Heart left ventricle (tissue), 16 donors: ENCODE measurements at regions not wholly inside any gene's neighbourhood (a gene's known extent, or its start where the extent isn't known, plus 50 kb on each side); places are given as distances from the start of the nearest gene placed in this dataset.

Experiments used
- ATAC-seq, 4 donors: fragments of 200-7000 bp; cut with Tn5 transposase; one replicate each; pipeline ENCODE4 v1.9.1; 2020 to 2022; ENCODE audit warnings: moderate library complexity in 4 of 4, mild to moderate bottlenecking in 3 of 4, moderate number of reproducible peaks in 1 of 4
- DNase-seq, 5 donors: peaks; one replicate each; pipeline ENCODE4 v3.0.0-alpha.2; 2020
- H3K27ac ChIP-seq, 12 donors: fragments of 200-600 bp; sonication (generic) in 4 of 12; one replicate each; pipeline versions ENCODE4 v1.5.0 to v1.8.0; 2016 to 2022; ENCODE audit warnings: mild to moderate bottlenecking in 2 of 12
- H3K27me3 ChIP-seq, 9 donors: fragments of 200-600 bp; sonication (generic) in 2 of 9; one replicate each; pipeline versions ENCODE4 v1.5.1 to v1.8.0; 2016 to 2022; ENCODE audit warnings: mild to moderate bottlenecking in 3 of 9
- H3K36me3 ChIP-seq, 9 donors: fragments of 200-600 bp; sonication (generic) in 2 of 9; one replicate each; pipeline versions ENCODE4 v1.5.0 to v1.8.0; 2018 to 2022; ENCODE audit warnings: mild to moderate bottlenecking in 2 of 9
- H3K4me1 ChIP-seq, 12 donors: fragments of 200-600 bp; sonication (generic) in 4 of 12; one replicate each; pipeline versions ENCODE4 v1.5.0 to v1.8.0; 2016 to 2022; ENCODE audit warnings: mild to moderate bottlenecking in 3 of 12
- H3K4me3 ChIP-seq, 12 donors: fragments of 200-600 bp; sonication (generic) in 4 of 12; one replicate each; pipeline versions ENCODE4 v1.5.0 to v1.8.0; 2017 to 2022; ENCODE audit warnings: mild to moderate bottlenecking in 9 of 12, moderate library complexity in 4 of 12
- H3K9me3 ChIP-seq, 12 donors: fragments of 200-600 bp; sonication (generic) in 4 of 12; one replicate each; pipeline versions ENCODE4 v1.5.0 to v1.8.0; 2016 to 2022; ENCODE audit warnings: mild to moderate bottlenecking in 1 of 12
- POLR2A ChIP-seq, 2 donors: fragments of 450-650 bp; IDR thresholded peaks; one replicate each; pipeline ENCODE4 v1.6.1; 2017; ENCODE audit warnings: antibody characterized with exemption in 2 of 2, mild to moderate bottlenecking in 2 of 2, moderate library complexity in 2 of 2
- WGBS, 4 donors: extraction: QIAGEN DNeasy Blood & Tissue Kit in 2 of 4; methylation state at CpG; one replicate each; pipeline versions ENCODE4 v1.1.5 to v1.1.7; 2013 to 2018; 5-methylcytosine and 5-hydroxymethylcytosine counted together
- intact Hi-C, 10 donors: fragments of 100-400 bp; cut with DNase I; formaldehyde crosslinking; loops; one replicate each; pipeline versions ENCODE4 v1.11.1 to v1.14.2; 2022
- TF ChIP-seq, protein P1 (sequence below), 12 donors: fragments of 200-600 bp; sonication (generic) in 4 of 12; IDR thresholded peaks; one replicate each; pipeline versions ENCODE4 v1.5.0 to v1.8.0; 2018 to 2022; ENCODE audit warnings: antibody characterized with exemption in 12 of 12, mild to moderate bottlenecking in 5 of 12
- donor health status: ischemic (EF 13 %, LVEDD 7.1; RV severe dilation, severe dysfunction).
- donor health status: healthy with polysubstance abuse.
- donor health status: DM: no; HTN: yes; CAD: no.
- donor health status: DM: no; HTN: no; CAD: no.
- donor health status: ischemic (EF 25% LVEDD 6.9; RV normal size, moderate dysfunction).
- donor health status: ischemic (EF 25% LVEDD 5.7; RV mildly dilated, moderate dysfunction).
- donor health status: healthy.
- donor health status: DM: yes; HTN: yes; CAD: no.
- donor health status: ischemic (EF 35%, LVEDD 5.7; RV mildly dilated, moderate dysfunction).
- donor health status: nonischemic (EF 11% LVEDD 7.7; RV severe dilation, severe dysfunction).
- donor health status: DM: yes; HTN: yes; CAD: no.
- donor health status: PGD.
- donor health status: ischemic (EF 29% LVEDD 5.4; RV normal size, mild dysfunction).
- donor health status: nonischemic (EF 23%, LVEDD 6.1; RV moderate dilation, normal function).

DNA sequence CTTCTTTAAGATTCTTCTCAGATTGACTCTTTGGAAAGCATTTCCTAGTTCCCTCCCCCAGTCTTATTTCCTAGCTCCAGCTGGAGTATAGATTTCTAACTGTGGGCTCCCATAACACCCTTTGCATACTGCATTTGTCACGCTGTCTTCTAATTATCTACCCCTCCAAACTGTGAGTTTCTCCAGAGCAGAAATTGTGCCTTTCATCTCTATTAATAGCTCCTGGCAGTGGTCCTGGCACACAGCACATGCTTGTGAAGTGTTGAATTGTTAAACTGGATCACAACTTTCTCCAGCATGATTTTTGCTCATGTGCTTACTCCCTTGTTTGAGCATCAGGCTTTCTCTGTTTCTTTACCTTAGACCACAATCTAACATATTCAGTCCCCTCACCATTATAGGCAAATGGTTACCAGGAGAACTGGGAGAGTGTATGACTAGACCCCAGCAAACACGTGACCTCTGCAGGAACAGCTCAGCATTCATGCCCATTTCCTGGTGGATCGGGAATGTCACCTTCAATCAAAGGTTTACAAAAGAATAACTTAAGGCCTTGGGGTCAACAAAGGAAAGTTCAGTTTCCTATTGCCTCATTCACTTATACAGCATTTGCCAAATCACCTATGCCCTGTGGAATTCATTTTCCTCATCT is 175.7 kb upstream of the TANK start:
- WGBS, 4 donors, result 26 to 35% (median 29%) methylated on average over 3 of the region's 3 CpGs
- Histone ChIP-seq H3K27me3 (no peaks in the 10 kb centered on the region), H3K4me1 (peaks cover 0 to 25% (median 5%) of the 10 kb centered on the region in 12 donors), H3K4me3 (no peak overlapping the region), H3K27ac (peak overlapping the region; percentile 18 to 79 (median 69)), H3K9me3 (no peaks in the 10 kb centered on the region), H3K36me3 (no peaks in the 10 kb centered on the region)
- TF ChIP-seq, protein P1, sequence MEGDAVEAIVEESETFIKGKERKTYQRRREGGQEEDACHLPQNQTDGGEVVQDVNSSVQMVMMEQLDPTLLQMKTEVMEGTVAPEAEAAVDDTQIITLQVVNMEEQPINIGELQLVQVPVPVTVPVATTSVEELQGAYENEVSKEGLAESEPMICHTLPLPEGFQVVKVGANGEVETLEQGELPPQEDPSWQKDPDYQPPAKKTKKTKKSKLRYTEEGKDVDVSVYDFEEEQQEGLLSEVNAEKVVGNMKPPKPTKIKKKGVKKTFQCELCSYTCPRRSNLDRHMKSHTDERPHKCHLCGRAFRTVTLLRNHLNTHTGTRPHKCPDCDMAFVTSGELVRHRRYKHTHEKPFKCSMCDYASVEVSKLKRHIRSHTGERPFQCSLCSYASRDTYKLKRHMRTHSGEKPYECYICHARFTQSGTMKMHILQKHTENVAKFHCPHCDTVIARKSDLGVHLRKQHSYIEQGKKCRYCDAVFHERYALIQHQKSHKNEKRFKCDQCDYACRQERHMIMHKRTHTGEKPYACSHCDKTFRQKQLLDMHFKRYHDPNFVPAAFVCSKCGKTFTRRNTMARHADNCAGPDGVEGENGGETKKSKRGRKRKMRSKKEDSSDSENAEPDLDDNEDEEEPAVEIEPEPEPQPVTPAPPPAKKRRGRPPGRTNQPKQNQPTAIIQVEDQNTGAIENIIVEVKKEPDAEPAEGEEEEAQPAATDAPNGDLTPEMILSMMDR (IDR thresholded peaks at IDR 0.05), result no peak
- TF ChIP-seq POLR2A (IDR thresholded peaks at IDR 0.05), result no peak
- ATAC-seq (peak; percentile 89 to 96 (median 94)), DNase-seq (peak in 4 of 5 donors; percentile 55 to 76 (median 62))
- intact Hi-C loops, result loop anchor here in 1 of 10 donors (10.0 kb wide), 1 partner anchor 730 kb away; no protein-coding TSS in a partner anchor

- intact Hi-C loops, result loop anchor here in 9 of 10 donors (5.0 to 10.0 kb wide), 8 partner anchors 562 to 882 kb away; no protein-coding TSS in a partner anchor
- WGBS, 4 donors, result 75 to 82% (median 78%) methylated on average over 1 of the region's 1 CpG
These were observed 170.4 kb upstream of the TANK start for GRCh38 chr2:160989778-160990177.

GRCh38 chr2:160993654-160994061 is 166.6 kb upstream of the TANK start:
- DNase-seq, result peak in 2 of 5 donors; percentile 32 to 33
- TF ChIP-seq, protein P1 (IDR thresholded peaks at IDR 0.05), result no peak
- no peak for TF ChIP-seq POLR2A (IDR thresholded peaks at IDR 0.05)
- no peaks in the 10 kb centered on the region for H3K9me3 ChIP-seq
- intact Hi-C loops, result loop anchor here (2.0 to 10.0 kb wide), 9 partner anchors 566 to 886 kb away; no protein-coding TSS in a partner anchor
- H3K4me3 ChIP-seq, result no peak overlapping the region
- H3K4me1 ChIP-seq, result peaks cover 0 to 16% (median 6%) of the 10 kb centered on the region in 12 donors
- ATAC-seq, result peak; percentile 62 to 81 (median 72)
- no peaks in the 10 kb centered on the region for H3K36me3 ChIP-seq
- 46 to 60% (median 56%) methylated on average over 7 of the region's 7 CpGs for WGBS, 4 donors
- no peaks in the 10 kb centered on the region for H3K27me3 ChIP-seq
- H3K27ac ChIP-seq, result peak overlapping the region in 10 of 12 donors; percentile 20 to 75 (median 57)

More at GRCh38 chr2:160989778-160990177, 170.4 kb upstream of the TANK start:
- no peak for ATAC-seq
- Histone ChIP-seq H3K9me3 (no peaks in the 10 kb centered on the region), H3K4me3 (no peak overlapping the region), H3K27ac (no peak overlapping the region), H3K36me3 (no peaks in the 10 kb centered on the region), H3K4me1 (peaks cover 0 to 20% (median 9%) of the 10 kb centered on the region in 12 donors), H3K27me3 (no peaks in the 10 kb centered on the region)
- DNase-seq, result no peak
- TF ChIP-seq, protein P1 (IDR thresholded peaks at IDR 0.05), result no peak
